Immature natural killer cell (primary cell): ENCODE measurements at regions not wholly inside any gene's neighbourhood (a gene's known extent, or its start where the extent isn't known, plus 50 kb on each side); places are given as distances from the start of the nearest gene placed in this dataset.

Experiments
- DNase-seq, 3 donors: peaks; one replicate each; pipeline ENCODE4 v3.0.0; 2022; ENCODE audit warnings: mixed read lengths in 1 of 3
- H3K27ac Mint-ChIP-seq, 6 donors: one replicate each; pipeline ENCODE4 v1.8.0; 2020; ENCODE audit warnings: mixed read lengths in 6 of 6, mild to moderate bottlenecking in 5 of 6, inconsistent platforms in 4 of 6, moderate library complexity in 3 of 6
- H3K27me3 Mint-ChIP-seq, 3 donors: one replicate each; pipeline ENCODE4 v1.8.0; 2020 to 2021; ENCODE audit warnings: low read depth in 3 of 3, mild to moderate bottlenecking in 3 of 3, mixed read lengths in 3 of 3, moderate library complexity in 3 of 3, inconsistent platforms in 1 of 3
- H3K36me3 Mint-ChIP-seq, 3 donors: one replicate each; pipeline ENCODE4 v1.8.0; 2020; ENCODE audit warnings: mixed read lengths in 3 of 3, inconsistent platforms in 2 of 3, mild to moderate bottlenecking in 2 of 3
- H3K4me1 Mint-ChIP-seq, 2 donors: one replicate each; pipeline ENCODE4 v1.8.0; 2020; ENCODE audit warnings: inconsistent platforms in 2 of 2, mild to moderate bottlenecking in 2 of 2, mixed read lengths in 2 of 2, moderate library complexity in 1 of 2
- H3K4me3 Mint-ChIP-seq, 5 donors: one replicate each; pipeline ENCODE4 v1.8.0; 2020; ENCODE audit warnings: mild to moderate bottlenecking in 5 of 5, mixed read lengths in 5 of 5, inconsistent platforms in 3 of 5, moderate library complexity in 3 of 5
- H3K9me3 Mint-ChIP-seq, 6 donors: one replicate each; pipeline ENCODE4 v1.8.0; 2020; ENCODE audit warnings: mild to moderate bottlenecking in 6 of 6, mixed read lengths in 6 of 6, inconsistent platforms in 4 of 6, moderate library complexity in 3 of 6

DNA sequence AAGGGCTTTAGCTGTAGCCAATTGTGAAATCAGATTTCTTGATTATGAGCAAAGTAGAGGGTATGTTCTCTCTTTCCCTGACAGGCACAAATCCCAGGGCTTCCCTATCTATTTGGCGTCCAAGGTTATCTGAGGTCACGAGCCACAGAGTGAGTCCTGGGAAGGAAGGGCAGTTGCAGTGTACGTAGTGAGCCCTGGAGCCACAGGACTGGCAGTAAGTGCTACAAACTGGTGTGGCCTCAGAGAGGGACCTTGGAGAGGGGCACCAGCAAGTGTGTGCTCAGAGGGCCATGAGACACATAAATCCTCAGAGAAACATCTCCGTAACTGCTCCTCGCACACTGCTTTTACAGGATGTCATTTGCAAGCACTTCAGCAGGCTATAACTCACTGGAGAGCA lies 115.5 kb upstream of the SH3BP4 start:
- H3K4me1 Mint-ChIP-seq, result no peaks in the 10 kb centered on the region
- H3K27me3 Mint-ChIP-seq, result peaks cover 2 to 5% (median 2%) of the 10 kb centered on the region in 3 donors
- H3K4me3 Mint-ChIP-seq, result no peak overlapping the region
- H3K27ac Mint-ChIP-seq, result no peak overlapping the region
- H3K36me3 Mint-ChIP-seq, result no peaks in the 10 kb centered on the region
- no peaks in the 10 kb centered on the region for H3K9me3 Mint-ChIP-seq
- DNase-seq, result no peak

DNA sequence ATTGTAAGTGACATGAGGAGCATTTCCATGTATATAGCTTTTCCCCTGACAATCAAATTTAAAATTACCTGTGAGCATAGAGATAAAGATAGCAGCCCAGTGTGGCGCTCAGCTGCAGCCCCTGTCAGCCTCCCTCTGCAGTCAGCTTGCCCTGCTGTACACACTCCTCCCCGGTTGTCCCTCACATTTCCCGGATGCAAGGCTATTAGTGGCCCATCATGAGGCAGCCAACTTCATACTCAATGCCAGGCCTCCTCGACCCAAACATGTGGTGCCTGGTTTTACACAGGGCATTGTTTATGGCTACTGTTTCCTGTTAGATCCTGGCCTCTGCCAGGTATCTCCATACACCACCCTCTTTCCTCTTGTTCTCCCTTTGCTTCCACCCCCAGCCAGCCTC lies 116.1 kb upstream of the SH3BP4 start:
- Mint-ChIP-seq H3K27me3 (peaks cover 2 to 5% (median 2%) of the 10 kb centered on the region in 3 donors), H3K4me1 (no peaks in the 10 kb centered on the region), H3K9me3 (no peaks in the 10 kb centered on the region), H3K36me3 (no peaks in the 10 kb centered on the region), H3K27ac (no peak overlapping the region), H3K4me3 (no peak overlapping the region)
- DNase-seq, result no peak

DNA sequence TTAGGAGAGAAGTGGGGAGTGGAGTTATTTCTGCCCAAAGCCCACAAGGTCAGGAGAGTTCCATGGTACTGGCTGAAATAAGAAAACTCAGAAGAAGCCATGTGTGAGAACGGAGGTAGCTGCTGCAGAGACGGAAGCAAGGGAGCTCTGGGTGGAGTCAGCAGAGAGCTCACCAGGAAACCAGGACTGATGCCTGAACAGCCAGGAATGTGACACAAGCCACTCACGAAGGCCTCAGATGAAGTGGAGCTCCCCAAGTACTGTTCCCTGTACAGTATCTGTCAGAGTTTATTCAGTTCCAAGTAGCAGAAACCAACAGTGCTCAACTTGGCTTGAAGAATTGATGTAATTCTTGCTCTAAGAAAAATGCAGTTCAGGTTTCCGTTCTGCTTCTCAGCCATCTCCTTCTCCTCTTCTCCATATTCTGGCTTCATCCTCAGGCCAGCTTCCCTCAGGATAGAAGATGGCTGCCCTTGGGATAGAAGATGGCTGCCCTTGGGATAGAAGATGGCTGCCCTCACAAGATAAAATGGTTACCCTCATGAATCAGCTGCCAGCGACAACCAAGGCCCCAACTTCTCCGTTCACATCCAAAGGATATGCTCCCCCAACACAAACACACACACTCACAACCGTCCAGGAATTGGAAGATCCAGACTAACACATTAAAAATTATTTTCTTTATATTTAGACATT lies 117.4 kb upstream of the SH3BP4 start:
- Mint-ChIP-seq H3K36me3 (no peaks in the 10 kb centered on the region), H3K27me3 (peaks cover 2% of the 10 kb centered on the region in 3 donors), H3K9me3 (no peaks in the 10 kb centered on the region), H3K4me3 (no peak overlapping the region), H3K27ac (no peak overlapping the region), H3K4me1 (no peaks in the 10 kb centered on the region)
- no peak for DNase-seq

DNA sequence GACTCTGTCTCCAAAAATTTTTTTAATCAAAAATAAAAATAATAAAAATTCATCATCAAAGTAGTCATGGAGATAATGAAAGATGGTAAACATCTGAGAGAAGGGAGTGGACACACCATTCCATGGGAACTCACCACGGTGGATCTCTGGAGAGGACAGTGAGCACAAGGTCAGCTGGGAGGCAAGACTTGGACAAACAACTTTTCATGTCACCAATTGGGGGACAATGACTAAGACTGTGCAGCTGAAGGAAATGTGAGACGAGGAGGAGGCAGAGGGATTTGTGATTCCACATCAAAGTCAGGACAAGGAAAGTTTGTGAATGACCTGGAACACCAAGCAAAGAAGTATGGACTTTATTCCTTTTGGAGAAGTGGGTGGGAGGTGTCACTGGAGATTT lies 121.0 kb upstream of the SH3BP4 start:
- Mint-ChIP-seq H3K27me3 (peaks cover 2 to 3% (median 3%) of the 10 kb centered on the region in 3 donors), H3K4me1 (no peaks in the 10 kb centered on the region), H3K4me3 (no peak overlapping the region), H3K36me3 (no peaks in the 10 kb centered on the region), H3K9me3 (no peaks in the 10 kb centered on the region), H3K27ac (no peak overlapping the region)
- DNase-seq, result no peak

DNA sequence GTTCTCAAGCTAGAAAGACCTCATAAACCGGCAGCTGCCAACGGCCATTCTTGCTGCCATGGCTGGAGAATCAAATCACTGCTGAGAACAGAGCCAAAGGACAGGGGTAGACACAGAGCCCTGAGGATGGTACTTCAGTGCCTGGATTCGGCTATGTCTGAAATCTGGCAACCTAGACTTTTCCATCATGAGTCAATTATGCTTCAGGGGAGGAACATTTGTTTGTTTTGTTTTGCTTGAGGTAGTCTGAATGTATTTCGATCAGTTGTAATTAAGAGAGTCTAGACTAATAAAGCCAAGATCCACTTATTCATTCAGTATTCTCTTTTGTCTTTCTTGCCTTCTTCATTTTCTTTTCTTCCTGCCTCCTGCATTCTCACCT lies 122.8 kb upstream of the SH3BP4 start:
- Mint-ChIP-seq H3K4me3 (no peak overlapping the region), H3K36me3 (no peaks in the 10 kb centered on the region), H3K27me3 (peaks cover 3 to 4% (median 3%) of the 10 kb centered on the region in 3 donors), H3K27ac (no peak overlapping the region), H3K4me1 (no peaks in the 10 kb centered on the region), H3K9me3 (no peaks in the 10 kb centered on the region)
- DNase-seq, result no peak

DNA sequence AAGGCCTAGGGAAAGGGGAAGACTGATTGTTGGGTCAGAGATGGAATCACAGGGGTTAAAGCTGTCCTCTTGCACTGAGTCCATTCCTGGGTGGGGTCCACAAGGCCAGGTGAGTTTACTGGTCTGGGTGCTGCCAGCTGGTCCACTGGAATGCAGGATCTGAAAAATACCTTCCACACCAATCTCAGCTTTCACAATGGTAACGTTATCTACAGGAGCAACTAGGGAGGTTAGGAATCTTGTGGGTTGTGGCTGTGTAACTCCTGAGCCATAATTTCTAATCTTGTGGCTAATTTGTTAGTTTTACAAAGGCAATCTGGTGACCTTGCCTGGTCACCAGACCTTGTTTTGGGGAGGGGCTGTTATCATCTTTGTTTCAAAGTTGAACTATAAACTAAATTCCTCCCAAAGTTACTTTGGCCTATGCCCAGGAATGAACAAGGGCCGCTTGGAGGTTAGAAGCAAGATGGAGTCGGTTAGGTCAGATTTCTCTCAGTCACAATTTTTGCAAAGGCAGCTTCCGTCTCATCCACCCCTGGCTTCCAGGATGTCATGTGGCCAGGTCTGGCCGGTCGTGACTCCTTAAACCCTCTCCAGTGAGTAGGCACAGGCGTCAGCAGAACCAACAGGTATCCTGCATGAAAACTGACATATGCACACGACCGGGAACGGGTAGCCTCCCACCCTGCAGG lies 123.3 kb upstream of the SH3BP4 start:
- H3K27me3 Mint-ChIP-seq, result peaks cover 3 to 4% (median 3%) of the 10 kb centered on the region in 3 donors
- H3K4me1 Mint-ChIP-seq, result no peaks in the 10 kb centered on the region
- H3K27ac Mint-ChIP-seq, result no peak overlapping the region
- H3K4me3 Mint-ChIP-seq, result no peak overlapping the region
- H3K36me3 Mint-ChIP-seq, result no peaks in the 10 kb centered on the region
- no peak for DNase-seq
- no peaks in the 10 kb centered on the region for H3K9me3 Mint-ChIP-seq

DNA sequence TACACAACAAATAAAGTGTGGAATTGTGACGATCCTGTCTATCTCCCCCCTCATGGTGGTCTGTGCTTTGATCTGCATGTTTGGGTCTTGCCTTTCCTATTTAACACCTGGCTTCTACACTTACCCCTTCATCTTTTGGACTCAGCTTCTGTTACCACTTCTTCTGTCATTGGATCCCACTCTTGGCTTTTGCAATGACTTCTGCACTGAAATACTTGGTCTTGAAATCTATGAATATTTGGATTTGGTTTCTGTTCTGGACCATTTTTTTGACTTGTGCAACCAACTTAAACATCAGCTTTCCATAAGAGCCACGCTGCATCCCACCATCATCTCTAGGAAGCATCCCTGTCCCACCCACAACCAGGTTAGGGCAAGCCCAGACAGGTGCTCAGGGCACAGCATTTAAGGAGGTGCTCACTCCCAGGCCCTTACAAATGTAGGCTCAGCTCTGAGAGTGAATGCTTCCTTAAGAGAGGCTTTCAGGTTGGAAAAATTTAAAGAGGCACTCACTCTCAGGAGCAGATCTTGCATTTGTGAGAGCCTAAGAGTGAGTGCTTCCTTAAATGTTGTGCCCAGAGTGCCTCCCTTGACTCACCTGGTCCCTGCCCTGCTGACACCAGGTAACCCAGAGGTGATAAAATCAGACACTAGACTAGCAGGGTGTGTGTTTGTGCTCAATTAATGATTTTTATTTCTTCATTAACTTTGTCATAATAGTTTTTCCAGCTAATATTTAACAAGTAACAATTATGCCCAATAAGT lies 124.5 kb upstream of the SH3BP4 start:
- Mint-ChIP-seq H3K27me3 (peaks cover 3 to 4% (median 3%) of the 10 kb centered on the region in 3 donors), H3K4me3 (no peak overlapping the region), H3K27ac (no peak overlapping the region), H3K4me1 (no peaks in the 10 kb centered on the region), H3K9me3 (no peaks in the 10 kb centered on the region), H3K36me3 (no peaks in the 10 kb centered on the region)
- no peak for DNase-seq

DNA sequence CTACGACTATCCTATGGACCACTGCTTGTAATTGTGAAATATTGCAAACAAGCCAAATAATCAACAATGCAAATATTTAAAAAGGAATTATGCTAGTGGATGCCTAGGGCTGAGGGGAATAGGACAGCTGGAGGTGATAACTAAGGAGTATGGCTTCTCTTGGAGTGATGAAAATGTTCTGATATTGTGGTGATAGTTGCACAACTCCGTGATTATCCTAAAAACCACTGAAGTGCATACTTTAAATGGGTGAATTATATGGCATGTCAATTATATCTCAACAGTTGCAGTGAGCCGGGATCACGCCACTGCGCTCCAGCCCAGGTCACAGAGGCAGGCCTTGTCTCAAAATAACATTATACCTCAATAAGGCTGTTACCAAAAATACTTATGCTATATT lies 125.1 kb upstream of the SH3BP4 start:
- Mint-ChIP-seq H3K9me3 (no peaks in the 10 kb centered on the region), H3K27me3 (peaks cover 1 to 4% (median 3%) of the 10 kb centered on the region in 3 donors), H3K27ac (no peak overlapping the region), H3K4me3 (no peak overlapping the region), H3K36me3 (no peaks in the 10 kb centered on the region), H3K4me1 (no peaks in the 10 kb centered on the region)
- DNase-seq, result no peak

DNA sequence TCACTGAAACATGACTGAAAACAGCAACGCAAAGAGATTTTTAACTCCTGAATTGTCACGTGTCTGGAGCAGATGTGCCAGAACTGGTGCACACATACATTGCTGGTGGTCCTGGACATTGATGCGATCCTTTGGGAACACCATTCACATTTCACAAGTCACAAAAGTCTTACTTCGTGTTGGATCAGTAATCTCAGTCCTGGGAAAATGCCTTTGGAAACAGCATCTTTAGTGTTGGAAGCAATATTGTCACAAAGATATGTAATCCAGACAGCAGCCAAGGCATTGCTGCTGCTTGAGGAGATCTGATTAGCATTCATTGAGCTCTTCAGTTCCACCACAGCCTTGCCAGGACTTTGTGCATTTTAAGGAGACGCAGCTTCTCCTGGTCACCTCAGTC lies 126.2 kb upstream of the SH3BP4 start:
- Mint-ChIP-seq H3K4me3 (no peak overlapping the region), H3K9me3 (no peaks in the 10 kb centered on the region), H3K4me1 (no peaks in the 10 kb centered on the region), H3K27me3 (peaks cover 1 to 9% (median 3%) of the 10 kb centered on the region in 3 donors), H3K36me3 (no peaks in the 10 kb centered on the region), H3K27ac (no peak overlapping the region)
- DNase-seq, result no peak

DNA sequence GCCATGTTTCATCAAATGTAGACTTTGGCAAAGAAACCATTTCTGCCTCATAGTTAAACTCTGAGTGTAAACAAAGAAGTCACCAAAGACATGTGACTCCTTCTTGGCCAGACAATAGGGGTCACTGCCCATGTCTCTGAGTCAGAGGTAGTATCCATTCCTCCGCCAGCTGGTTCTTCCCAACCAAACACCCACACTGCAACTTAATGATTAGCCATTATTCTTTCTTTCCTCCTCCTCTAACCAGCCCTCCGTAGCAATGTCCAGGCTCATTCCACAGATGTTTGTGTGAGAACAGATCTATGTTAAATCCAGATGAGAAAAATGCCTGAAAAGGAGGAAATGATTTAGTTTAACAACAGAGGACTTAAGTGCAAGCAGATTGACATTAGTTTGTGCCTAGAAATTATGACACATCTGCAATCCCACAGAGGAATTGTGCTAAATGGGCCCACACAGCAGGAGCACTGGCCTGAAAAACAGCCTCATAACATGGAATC lies 127.9 kb upstream of the SH3BP4 start:
- Mint-ChIP-seq H3K36me3 (no peaks in the 10 kb centered on the region), H3K27me3 (peaks cover 1 to 8% (median 7%) of the 10 kb centered on the region in 3 donors), H3K4me3 (no peak overlapping the region), H3K27ac (no peak overlapping the region), H3K4me1 (no peaks in the 10 kb centered on the region), H3K9me3 (no peaks in the 10 kb centered on the region)
- no peak for DNase-seq

DNA sequence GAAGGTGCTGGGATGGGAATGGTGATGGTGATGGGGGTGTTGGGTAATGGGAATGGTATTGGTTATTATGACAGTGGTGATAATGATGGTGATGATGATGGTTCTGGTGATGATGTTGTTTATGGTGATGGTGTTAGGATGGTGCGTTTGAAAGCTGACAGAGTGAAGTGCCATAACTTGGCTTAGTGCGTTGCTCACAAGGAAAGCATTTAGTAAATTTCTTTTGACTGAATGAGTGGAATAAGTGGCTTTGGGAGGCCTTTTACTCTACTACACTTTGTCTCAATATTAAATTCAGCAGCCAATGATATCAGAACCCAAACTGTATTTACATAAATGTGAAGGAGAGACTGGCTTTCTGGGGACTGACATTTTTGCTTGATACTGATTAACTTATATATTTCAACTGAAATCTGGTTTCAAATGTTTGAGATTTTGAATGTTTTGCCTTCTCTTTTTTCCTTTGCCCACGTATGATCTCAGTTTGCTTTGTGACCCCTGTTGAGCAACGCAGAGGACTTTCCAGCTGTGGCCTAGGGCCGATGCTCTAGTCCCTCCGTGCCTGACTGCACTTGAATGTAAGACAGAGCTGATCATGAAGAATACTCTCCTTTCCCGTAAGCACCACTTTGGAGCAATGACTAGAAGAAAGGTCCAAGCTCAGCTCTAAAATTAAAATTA lies 128.5 kb upstream of the SH3BP4 start:
- no peaks in the 10 kb centered on the region for H3K4me1 Mint-ChIP-seq

DNA sequence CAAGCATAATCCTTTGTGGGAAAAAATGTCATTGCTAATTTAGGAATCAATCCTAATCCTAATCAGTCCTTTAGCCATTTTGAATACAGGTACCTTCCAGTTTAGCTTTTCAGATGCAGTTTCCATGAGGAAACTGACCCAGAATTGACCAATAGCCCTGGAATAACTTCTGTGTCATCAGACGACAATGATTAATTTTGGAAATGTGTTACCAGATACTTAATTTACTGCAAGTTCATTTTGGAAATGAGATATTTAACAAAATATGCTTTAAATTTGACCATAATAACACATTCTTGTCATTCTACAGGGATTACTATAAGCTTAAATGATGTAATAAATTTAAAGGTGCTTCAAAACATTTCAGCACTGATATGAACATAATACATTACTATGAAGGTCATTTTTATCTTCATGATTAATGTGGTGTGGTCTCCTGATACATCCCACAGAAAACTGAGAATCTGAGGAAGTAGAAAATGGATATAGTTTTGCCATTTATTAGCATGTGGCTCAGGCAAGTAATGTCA lies 129.8 kb upstream of the SH3BP4 start:
- Mint-ChIP-seq H3K4me3 (no peak overlapping the region), H3K27me3 (peaks cover 1 to 7% (median 6%) of the 10 kb centered on the region in 3 donors), H3K36me3 (no peaks in the 10 kb centered on the region), H3K4me1 (no peaks in the 10 kb centered on the region), H3K27ac (no peak overlapping the region), H3K9me3 (no peaks in the 10 kb centered on the region)
- no peak for DNase-seq

More for the DNA sequence above, 128.5 kb upstream of the SH3BP4 start:
- no peak overlapping the region for H3K4me3 Mint-ChIP-seq
- H3K9me3 Mint-ChIP-seq, result no peaks in the 10 kb centered on the region
- DNase-seq, result no peak
- no peak overlapping the region for H3K27ac Mint-ChIP-seq
- peaks cover 3 to 9% (median 7%) of the 10 kb centered on the region in 3 donors for H3K27me3 Mint-ChIP-seq
- H3K36me3 Mint-ChIP-seq, result no peaks in the 10 kb centered on the region

DNA sequence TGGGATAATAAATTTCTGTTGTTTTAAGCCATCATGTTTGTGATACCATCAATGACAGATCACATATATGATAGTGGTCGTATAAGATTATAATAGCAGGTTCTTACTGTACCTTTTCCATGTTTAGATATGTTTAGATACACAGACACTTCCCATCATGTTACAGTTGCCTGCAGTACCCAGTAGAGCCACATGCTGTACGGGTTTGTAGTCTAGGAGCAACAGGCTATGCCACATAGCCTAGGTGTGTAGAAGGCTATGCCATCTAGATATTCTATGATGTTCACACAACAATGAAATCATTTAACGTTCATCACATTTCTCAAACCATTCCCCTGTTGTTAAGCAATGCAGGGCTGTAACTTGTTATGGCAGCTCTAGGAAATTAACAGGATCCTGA lies 132.9 kb upstream of the SH3BP4 start:
- Mint-ChIP-seq H3K4me3 (no peak overlapping the region), H3K27me3 (peaks cover 1 to 8% (median 8%) of the 10 kb centered on the region in 3 donors), H3K27ac (no peak overlapping the region), H3K4me1 (no peaks in the 10 kb centered on the region), H3K36me3 (no peaks in the 10 kb centered on the region), H3K9me3 (no peaks in the 10 kb centered on the region)
- no peak for DNase-seq
